ENCODE measurements at regions not wholly inside any gene's neighbourhood (a gene's known extent, or its start where the extent isn't known, plus 50 kb on each side); places are given as distances from the start of the nearest gene placed in this dataset.
"Not testable (repeated sequence)": the region's sequence is repeated elsewhere in the genome, so short reads cannot be mapped to it uniquely, and the experiment has no call there.

GRCh38 chr3:3902161-3902560, 102.9 kb downstream of the LRRN1 start:
- no peak for DNase-seq (ENCODE audit: low spot score)

- no peak for DNase-seq (ENCODE audit: low spot score)
Observed at GRCh38 chr3:3906171-3906570, 106.9 kb downstream of the LRRN1 start.

GRCh38 chr3:3907023-3907422, 107.8 kb downstream of the LRRN1 start:
- no peak for DNase-seq (ENCODE audit: low spot score)

- no peak for DNase-seq (ENCODE audit: low spot score)
Observed at GRCh38 chr3:3918763-3919162, 119.5 kb downstream of the LRRN1 start.

GRCh38 chr3:3919316-3919715, 120.1 kb downstream of the LRRN1 start:
- DNase-seq (ENCODE audit: low spot score): no peak

- DNase-seq (ENCODE audit: low spot score): no peak
Observed at GRCh38 chr3:3923619-3924018, 124.4 kb downstream of the LRRN1 start.

GRCh38 chr3:3927198-3927597, 128.0 kb downstream of the LRRN1 start:
- DNase-seq (ENCODE audit: low spot score): no peak

GRCh38 chr3:3927965-3928364, 128.7 kb downstream of the LRRN1 start:
- DNase-seq (ENCODE audit: low spot score): no peak

- not testable (repeated sequence) for DNase-seq (ENCODE audit: low spot score)
Observed at GRCh38 chr3:3941380-3941779, 142.1 kb downstream of the LRRN1 start.

- no peak for DNase-seq (ENCODE audit: low spot score)
Observed at GRCh38 chr3:3951071-3951470, 151.8 kb downstream of the LRRN1 start.

- no peak for DNase-seq (ENCODE audit: low spot score)
Observed at GRCh38 chr3:3951501-3951900, 152.3 kb downstream of the LRRN1 start.

GRCh38 chr3:3962867-3963266, 163.6 kb downstream of the LRRN1 start:
- DNase-seq (ENCODE audit: low spot score): not testable (repeated sequence)

- no peak for DNase-seq (ENCODE audit: low spot score)
Observed at GRCh38 chr3:3984053-3984452, 184.8 kb downstream of the LRRN1 start.

- no peak for DNase-seq (ENCODE audit: low spot score)
Observed at GRCh38 chr3:3991598-3991997, 192.4 kb downstream of the LRRN1 start.

GRCh38 chr3:3992312-3992874, 193.2 kb downstream of the LRRN1 start:
- DNase-seq (ENCODE audit: low spot score): no peak

GRCh38 chr3:3998140-3998922, 199.1 kb downstream of the LRRN1 start:
- DNase-seq (ENCODE audit: low spot score): peak; percentile 45

GRCh38 chr3:3999340-3999739, 200.1 kb downstream of the LRRN1 start:
- DNase-seq (ENCODE audit: low spot score): not testable (repeated sequence)

- DNase-seq (ENCODE audit: low spot score): no peak
Observed at GRCh38 chr3:4001976-4002375, 202.7 kb downstream of the LRRN1 start.

- no peak for DNase-seq (ENCODE audit: low spot score)
Observed at GRCh38 chr3:4006288-4006687, 207.1 kb downstream of the LRRN1 start.

GRCh38 chr3:4008205-4008604, 209.0 kb downstream of the LRRN1 start:
- no peak for DNase-seq (ENCODE audit: low spot score)

GRCh38 chr3:4011166-4011565, 211.9 kb downstream of the LRRN1 start:
- no peak for DNase-seq (ENCODE audit: low spot score)

- no peak for DNase-seq (ENCODE audit: low spot score)
Observed at GRCh38 chr3:4015426-4015825, 216.2 kb downstream of the LRRN1 start.

GRCh38 chr3:4019501-4019900, 220.3 kb downstream of the LRRN1 start:
- no peak for DNase-seq (ENCODE audit: low spot score)

- DNase-seq (ENCODE audit: low spot score): peak; percentile 45
Observed at GRCh38 chr3:4021162-4021561, 221.9 kb downstream of the LRRN1 start.
